ENCODE measurements at regions not wholly inside any gene's neighbourhood (a gene's known extent, or its start where the extent isn't known, plus 50 kb on each side); places are given as distances from the start of the nearest gene placed in this dataset.

GRCh38 chr2:238629064-238629463 lies 202.3 kb downstream of the ASB1 start:
- TF ChIP-seq, protein P1, sequence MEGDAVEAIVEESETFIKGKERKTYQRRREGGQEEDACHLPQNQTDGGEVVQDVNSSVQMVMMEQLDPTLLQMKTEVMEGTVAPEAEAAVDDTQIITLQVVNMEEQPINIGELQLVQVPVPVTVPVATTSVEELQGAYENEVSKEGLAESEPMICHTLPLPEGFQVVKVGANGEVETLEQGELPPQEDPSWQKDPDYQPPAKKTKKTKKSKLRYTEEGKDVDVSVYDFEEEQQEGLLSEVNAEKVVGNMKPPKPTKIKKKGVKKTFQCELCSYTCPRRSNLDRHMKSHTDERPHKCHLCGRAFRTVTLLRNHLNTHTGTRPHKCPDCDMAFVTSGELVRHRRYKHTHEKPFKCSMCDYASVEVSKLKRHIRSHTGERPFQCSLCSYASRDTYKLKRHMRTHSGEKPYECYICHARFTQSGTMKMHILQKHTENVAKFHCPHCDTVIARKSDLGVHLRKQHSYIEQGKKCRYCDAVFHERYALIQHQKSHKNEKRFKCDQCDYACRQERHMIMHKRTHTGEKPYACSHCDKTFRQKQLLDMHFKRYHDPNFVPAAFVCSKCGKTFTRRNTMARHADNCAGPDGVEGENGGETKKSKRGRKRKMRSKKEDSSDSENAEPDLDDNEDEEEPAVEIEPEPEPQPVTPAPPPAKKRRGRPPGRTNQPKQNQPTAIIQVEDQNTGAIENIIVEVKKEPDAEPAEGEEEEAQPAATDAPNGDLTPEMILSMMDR (IDR thresholded peaks at IDR 0.05), result no peak
- TF ChIP-seq POLR2A (IDR thresholded peaks at IDR 0.05) (no peak), POLR2AphosphoS5 (IDR thresholded peaks at IDR 0.05) (no peak)

Data from transverse colon (tissue), 4 donors.